ENCODE measurements at regions not wholly inside any gene's neighbourhood (a gene's known extent, or its start where the extent isn't known, plus 50 kb on each side); places are given as distances from the start of the nearest gene placed in this dataset.
"Not testable (repeated sequence)": the region's sequence is repeated elsewhere in the genome, so short reads cannot be mapped to it uniquely, and the experiment has no call there.

DNA sequence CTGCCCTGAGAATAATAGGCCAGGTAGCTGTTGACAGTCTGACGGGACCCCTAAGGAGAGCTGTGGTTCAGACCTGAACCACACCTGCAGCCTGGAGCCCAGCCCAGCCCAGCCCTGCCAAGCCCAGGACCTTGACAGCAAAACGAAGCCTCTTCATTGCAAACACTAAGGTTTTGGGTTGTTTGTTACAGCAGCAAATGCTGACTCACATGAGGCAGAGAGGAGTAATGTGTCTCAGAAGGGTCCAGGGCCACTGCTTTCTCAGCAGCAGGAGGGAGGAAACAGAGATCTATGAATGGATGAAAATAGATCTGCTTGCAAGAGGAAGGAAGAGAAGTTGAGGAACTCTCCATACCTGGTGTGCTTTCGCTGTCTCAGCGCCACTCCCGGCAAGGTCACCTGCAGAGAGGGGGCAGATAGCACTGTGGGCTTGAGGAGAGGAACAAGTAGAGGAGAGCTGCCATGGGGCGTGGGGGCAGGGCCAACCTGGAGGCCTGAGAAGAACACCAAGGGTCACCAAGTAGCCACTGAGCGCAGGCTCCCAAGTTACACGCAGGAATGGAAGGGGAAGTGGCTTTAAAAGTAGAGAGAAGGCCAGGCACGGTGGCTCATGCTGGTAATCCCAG is 127.2 kb downstream of the ZNF281 start:
- no peak for DNase-seq (ENCODE audit: low read depth in 2 of 2)

DNA sequence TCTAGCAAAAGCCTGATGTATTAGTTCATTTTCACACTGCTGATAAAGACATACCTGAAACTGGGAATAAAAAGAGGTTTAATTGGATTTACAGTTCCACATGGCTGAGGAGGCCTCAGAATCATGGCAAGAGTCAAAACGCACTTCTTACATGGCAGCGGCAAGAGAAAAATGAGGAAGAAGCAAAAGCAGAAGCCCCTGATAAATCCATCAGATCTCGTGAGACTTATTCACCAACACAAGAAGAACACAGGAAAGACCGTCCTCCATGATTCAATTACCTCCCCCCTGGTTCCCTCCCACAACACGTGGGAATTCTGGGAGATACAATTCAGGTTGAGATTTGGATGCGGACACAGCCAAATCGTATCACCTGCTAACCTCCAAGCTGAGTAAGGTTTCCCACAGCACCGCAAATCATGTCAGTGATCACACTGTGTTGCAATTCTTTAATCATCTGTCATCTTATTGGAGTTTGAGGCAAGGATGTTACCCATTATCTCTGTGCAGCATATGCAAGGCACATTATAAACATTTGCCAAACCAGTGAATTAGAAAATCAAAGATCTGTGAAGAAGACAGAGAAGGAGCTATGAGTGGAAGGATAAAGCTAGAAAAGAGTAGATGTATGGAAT is 128.5 kb downstream of the ZNF281 start:
- no peak for DNase-seq (ENCODE audit: low read depth in 2 of 2)

DNA sequence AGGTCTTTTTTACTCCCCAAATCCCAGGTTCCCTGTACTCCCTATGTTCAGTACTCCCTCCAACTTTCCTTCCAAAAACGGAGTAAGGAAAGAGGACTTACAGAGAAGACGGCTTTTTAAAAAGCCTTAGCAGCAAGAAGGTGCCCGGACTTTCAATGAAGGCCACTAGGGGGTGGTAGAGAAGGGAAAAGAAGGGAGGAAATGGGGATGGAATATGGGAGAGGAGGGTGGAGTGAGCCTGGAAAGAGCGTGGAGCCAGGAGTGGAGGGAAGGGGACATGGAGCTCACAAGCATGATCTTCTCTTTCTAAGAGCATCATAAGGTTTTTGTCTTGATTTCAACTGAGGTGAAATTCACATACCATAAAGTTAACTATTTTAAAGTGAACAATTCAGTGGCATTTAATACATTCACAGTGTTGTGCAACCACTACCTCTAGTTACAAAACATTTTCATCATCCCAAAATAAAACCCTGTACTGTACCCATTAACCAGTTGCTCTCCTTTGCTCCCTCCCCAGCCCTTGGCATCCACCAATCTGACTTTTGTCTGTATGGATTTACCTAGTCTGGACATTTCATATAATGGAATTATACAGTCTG is 129.9 kb downstream of the ZNF281 start:
- DNase-seq (ENCODE audit: low read depth in 2 of 2): no peak

DNA sequence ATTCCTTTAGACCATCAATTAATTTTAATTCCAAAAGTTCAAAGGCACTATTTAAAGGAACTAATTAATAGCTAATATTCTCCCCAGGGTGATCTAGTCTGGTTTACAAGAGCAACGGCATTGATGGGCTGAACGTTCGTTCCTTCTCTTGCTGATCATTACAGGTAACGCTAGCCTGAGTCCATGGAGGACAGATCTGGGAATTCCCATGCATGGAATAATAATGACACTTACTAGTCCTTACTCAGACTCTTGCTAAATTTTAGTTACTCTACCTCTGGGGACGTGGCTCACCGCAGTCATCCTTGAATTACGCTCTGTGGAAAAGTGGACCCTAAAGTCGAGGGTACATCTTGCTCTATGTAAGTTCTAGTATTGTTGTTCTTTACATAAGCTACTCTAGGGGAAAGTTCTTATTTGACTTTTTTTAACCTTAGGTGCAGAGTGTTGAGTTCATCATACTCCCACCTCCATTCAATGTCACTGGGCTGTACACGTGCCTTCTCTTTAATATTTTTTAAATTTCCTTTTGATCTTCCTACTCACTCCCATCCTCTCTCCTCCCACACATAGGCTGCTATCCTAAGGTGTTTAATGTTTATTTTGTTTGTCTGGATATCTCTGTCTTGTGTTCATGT is 133.9 kb downstream of the ZNF281 start:
- DNase-seq (ENCODE audit: low read depth in 2 of 2): no peak

DNA sequence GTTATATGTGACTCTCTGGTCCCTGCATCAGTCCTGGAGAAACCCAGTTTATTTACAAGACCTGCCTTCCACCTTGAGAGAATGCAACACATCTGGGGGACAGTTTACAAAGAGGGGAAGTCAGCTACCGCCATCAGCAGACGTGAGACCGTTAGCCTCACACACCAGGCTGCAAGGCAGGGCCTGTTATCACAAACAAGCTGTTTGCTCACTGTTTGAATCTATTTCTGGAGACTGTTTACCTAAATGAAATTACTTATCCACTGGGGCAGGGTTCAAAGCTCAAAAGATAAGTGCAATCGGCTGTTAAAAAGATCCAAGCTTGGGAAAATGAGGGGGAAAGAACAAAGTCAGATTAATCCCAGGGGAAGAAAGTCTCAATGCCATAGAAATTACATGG is 134.4 kb downstream of the ZNF281 start:
- DNase-seq (ENCODE audit: low read depth in 2 of 2): no peak

DNA sequence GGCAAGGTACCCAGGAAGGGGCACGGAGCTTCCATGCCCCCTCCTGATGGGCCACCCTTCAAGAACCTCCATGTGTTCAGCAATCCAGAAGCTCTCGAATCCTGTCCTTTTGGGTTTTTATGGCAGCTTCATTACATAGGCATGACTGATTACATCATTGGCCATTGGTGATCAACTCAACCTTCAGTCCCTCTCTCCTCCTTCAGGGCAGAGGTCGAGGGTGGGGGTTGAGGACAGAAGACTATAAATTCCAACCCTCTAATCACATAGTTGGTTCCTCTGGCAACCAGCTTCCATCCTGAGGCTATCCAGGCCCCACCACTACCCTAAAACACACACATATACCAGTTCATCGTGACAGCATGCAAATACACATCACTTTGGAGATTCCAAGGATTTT is 135.7 kb downstream of the ZNF281 start:
- DNase-seq (ENCODE audit: low read depth in 2 of 2): no peak

DNA sequence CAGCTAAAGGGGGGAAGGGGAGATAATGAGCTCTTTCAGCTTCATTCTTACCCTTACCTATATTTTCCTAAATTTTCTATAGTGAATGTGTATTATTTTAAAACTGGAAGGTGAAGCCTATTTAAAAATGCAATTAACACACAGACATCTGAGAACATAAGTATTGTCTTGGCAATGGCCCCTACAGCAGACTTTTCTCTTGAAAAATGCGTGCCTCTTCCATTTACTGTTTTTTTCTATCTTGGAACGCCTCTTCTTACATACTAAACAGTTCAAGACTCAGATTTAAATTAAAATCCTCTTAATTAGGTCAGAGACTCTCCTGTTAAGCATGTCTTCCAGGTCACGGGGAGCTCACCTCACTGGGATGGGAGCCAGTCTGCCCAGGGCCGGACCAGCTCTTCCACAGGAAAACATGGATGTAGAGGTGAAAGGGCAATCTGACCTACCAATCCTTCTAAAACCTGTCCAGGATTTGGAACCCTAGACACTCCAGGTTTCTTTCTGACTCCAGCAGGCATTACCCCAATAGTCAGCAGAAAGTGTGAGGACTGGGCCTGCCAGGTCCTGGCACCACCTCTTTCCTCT is 137.3 kb downstream of the ZNF281 start:
- DNase-seq (ENCODE audit: low read depth in 2 of 2): no peak

DNA sequence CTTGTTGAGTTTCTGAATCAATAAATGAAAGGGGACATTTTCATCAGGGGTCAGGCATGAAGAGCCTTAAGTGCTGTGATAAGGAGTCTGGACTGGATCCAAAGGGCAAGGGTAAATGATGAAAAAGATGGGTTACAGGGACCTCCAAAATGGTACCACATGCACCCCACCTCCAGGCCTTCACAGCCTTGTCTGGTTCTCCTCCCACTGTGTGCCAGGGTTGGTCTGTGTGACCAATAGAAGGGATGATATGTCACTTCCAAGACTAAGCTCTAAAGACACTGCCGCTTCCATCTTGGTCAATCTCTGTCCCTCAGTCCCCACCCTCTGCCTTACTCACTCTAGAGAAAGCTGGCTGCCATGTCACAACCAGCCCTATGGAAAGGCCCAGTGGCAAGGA is 140.6 kb downstream of the ZNF281 start:
- DNase-seq (ENCODE audit: low read depth in 2 of 2): no peak

DNA sequence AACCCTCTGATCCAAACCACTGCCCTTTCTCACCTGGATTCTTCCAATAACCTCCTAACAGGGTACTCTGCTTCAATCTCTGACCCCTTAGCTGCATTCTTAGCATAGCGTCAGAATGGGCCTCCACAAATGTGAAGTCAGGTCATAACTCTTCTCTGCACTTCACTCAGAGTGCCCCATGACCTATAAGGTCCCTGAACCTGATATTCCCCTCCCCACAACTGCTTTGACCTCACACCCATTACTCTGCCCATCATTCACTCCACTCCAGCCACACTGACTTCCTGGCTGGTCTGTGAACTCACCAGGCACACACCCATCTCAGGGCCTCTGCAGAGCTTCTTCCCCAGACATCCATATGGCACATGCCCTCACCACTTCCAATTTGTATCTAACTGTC is 141.9 kb downstream of the ZNF281 start:
- no peak for DNase-seq (ENCODE audit: low read depth in 2 of 2)

DNA sequence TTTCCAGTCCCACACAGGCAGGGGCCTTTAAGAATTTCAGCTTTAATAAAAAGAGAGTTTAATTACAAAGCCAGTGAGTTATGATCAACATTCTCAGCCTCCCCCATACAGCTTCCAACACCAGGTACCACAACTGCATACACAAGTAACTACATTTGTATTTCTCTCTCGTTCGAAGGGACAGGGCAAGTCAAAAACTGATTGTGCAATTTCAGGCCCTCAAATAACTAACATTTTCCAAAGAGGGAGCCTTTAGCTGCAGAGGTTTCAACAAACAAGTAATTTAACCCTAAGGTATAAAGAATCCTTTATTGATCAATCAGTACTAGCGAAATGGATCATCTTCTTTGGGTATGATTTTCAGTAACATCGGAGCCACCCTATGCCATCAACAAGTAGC is 142.4 kb downstream of the ZNF281 start:
- DNase-seq (ENCODE audit: low read depth in 2 of 2): no peak

DNA sequence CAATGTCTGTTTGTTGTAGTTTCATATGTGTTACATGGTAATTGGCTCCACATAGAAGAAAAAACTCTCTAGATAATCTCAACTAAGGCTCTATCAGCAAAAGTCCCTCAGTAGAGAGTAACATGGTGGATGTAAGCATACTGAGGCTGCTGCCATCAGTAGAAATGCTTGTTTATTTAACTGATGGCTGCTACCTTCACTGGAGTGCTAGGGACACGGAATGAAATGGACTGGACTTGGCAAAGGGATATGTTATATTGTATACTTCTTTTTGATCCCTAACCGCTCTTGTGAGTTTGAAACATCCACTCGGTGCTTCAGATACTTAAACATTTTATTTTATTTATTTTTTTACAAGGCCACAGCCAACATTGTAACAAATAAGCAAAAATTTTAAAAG is 143.0 kb downstream of the ZNF281 start:
- no peak for DNase-seq (ENCODE audit: low read depth in 2 of 2)

DNA sequence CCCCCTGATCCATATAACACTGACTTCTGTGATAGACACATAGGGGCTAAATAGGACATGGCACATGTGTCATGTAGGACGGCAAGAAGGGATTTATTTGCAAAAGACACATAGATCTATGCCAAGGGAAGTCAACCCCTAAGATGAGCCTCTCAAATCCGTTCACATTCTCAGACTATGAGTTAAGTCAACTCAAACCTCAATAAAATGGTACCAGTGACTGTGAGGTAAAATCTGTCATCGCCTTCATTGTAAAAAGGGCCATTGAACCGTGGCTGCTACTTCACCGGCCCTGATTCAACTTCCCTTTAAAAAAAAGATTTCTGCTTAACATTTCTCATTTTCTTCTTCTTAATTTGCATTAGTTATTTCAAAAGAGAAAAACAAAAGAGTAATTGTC is 144.0 kb downstream of the ZNF281 start:
- DNase-seq (ENCODE audit: low read depth in 2 of 2): no peak

DNA sequence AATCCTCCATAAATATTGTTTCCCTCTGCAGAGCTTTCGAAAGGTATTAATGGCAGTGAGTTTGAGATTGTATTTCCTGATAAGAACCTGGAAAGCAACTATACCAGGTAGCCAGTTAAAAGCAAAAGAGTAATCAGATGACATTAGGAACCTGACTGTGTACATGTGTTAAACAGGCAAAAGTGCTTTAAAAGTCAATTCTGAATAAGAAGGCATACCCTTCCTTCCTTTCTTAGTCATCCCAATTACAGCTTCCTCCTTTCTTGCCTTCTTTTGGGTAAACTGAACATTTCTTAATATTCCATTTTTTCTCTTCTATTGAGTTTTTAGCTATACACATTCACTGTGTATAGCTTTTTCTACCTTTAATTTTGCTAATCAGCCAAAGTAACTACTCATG is 144.7 kb downstream of the ZNF281 start:
- no peak for DNase-seq (ENCODE audit: low read depth in 2 of 2)

DNA sequence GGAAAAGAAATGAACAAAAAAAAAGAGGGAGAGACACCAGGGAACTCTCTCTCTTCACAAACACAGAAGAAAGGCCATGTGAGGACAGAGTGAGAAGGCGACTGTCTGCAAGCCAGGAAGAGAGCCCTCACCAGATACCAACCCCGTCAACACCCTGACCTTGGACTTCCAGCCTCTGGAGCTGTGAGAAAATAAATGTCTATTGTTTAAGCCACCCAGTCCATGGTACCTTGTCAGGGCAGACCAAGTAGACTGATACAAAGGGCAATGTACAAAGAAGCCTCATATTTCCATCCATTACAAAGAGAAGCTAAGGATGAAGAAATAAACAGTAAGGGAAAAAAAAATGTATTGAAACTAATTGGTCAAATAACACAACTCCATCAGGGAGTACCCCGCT is 146.6 kb downstream of the ZNF281 start:
- no peak for DNase-seq (ENCODE audit: low read depth in 2 of 2)

DNA sequence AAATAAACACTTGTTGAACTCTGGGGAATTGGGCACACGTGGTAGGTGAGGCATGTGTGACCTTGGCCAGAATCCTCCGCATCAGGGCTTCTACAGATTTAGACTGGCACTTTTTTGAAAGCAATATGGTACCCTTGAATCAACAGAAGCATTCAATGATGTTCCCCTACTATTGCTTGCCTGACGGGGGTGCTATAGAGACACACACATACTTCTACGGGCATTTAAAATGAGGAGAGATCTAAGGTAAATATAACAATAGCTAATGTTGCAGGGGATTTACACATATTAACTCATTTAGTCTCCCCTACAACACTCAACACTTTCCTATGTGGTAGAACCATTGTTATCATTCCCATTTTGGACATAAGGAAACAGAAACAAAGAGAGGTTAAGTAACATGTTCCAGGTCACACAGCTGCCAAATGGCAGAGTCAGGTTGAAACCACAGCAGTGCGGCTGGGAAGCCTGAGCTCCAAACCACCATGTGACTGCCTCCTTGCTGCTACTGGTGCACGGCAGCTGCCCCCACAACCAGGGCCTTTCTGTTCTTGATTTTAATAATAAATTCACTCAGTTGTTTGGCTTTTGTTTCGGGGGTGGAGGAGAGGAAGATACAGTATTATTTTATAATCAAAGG is 147.4 kb downstream of the ZNF281 start:
- no peak for DNase-seq (ENCODE audit: low read depth in 2 of 2)

DNA sequence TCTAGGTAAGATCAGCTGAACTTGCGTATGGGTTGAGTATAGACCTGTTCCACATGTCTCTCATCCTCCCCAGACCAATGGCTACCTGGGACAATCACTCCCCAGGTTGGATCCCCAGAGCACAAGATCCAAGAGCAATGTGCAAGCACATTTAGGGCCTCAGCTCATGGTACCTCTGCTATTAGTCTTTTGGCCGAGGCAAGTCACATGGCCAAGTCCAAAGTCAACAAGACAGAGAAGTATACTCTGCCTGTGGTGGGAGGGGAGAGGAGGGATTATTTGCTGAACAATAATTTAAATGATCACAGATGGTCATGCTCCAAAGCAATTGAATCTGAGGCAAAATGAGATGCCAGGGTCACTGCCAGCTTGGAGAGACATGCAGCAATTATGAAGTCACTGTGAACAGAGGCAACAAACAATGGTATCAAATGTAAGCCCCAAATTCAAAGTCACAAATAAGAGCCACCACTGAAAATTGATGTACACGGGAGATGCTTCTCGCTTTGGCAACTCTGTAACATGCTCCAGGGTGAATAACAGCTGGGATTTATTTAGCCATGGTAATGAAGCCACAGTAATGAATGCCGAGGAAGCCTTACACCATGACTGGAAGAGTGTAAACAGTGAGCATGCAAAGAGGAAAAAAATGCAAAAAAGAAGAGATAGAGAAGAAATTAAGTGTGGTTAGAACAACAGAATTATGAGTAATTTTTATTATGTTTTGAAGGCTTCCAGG is 149.1 kb downstream of the ZNF281 start:
- no peak for DNase-seq (ENCODE audit: low read depth in 2 of 2)

DNA sequence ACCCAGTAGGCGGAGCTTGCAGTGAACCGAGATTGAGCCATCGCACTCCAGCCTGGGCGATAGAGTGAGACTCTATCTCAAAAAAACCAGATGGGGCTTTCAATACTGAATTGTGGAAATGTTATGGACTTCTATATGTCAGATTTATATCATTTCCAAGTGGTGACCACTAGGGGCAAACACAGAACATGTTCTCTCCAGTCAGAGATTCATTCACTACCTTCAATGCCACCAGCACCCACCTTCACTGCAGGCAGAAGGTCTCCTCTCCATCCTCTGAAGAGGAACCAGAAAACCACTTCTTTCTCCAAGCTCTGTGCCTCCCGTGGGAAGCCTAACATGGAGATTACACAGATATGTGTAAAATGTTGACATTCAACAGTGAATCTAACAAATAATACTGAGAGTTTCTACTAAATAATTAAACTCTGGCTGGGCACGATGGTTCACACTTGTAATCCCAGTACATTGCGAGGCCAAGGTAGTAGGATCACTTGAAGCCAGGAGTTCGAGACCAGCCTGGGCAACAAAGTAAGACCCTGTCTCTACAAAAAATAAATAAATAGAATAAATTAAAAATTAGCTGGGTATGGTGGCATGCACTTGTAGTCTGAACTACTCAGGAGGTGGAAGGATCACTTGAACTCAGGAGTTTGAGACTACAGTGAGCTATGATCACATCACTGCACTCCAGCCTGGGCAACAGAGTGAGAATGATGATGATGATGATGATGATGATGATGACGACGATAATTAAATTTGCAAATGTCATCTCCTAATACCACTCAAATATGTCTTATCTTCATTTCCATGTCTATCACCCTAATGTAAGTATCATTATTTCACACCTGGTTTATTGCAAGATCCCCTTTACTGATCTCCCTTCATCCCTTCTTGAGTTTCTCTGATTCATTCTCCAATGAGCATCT is 151.1 kb downstream of the ZNF281 start:
- no peak for DNase-seq (ENCODE audit: low read depth in 2 of 2)

DNA sequence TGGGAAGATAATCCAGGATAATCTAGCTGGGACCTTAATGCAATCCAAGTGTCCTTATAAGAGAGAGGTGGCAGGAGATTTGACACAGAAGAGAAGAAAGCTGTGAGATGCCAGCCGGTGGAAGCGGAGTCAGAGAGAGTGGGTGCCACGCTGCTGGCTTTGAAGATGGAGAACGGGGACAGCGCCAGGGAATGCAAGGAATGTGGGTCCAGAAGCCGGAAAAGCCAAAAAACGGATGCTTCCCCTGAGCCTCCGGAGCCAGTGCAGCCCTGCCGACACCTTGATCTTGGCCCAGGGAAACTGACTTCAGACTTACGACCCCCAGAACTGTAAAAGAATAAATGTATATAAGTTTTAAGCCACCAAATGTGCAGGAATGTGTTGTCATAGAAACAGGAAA is 152.6 kb downstream of the ZNF281 start:
- DNase-seq (ENCODE audit: low read depth in 2 of 2): no peak

DNA sequence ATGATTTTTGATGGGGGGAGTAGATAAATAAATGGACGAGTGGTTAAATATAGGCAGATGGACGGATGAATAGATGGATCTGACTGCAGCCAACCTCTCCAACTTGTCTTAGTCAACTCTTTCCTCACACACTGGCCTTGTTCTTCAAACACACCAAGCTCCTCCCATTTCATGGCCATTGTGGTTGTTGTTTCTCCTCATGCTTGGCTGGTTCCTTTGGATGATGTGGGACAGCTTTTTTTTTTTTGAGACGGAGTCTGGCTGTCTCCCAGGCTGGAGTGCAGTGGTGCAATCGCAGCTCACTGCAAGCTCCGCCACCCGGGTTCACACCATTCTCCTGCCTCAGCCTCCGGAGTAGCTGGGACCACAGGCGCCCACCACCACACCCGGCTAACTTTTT is 155.2 kb downstream of the ZNF281 start:
- DNase-seq (ENCODE audit: low read depth in 2 of 2): not testable (repeated sequence)

DNA sequence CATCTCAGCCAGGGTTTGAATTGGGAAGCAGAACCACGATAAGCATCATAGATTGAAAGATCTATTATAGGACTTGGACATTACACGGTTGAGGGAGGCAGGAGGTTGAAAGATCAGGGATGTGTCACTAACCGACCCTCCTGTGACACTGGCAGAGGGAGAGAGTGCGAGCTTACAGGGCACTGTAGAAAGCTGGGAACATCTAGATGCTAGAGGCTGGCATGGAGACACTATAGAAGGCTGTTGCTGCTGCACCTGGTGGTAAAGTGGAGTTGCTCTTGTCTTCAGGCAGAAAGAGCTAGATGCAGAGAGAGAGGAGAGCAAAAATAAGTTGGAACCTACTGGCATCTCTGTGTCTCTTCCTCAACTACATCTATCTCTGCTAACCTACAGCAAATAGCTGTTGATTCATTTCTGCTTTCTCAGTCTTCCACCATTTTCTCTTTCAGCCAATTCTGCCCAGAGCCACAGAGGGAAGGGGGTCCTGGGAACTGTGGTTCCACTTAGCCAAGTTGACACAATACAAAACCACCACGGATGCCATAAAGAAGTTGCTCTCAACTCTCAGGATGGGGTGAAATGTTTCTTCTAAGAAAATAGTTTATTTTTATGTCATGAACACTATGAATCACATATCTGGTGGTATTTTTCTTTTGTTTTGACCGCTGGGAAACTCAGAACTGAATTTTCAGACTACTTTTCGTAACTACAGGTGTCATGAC is 155.9 kb downstream of the ZNF281 start:
- no peak for DNase-seq (ENCODE audit: low read depth in 2 of 2)
